Endodermal cell (in vitro differentiated cells): ENCODE measurements at regions not wholly inside any gene's neighbourhood (a gene's known extent, or its start where the extent isn't known, plus 50 kb on each side); places are given as distances from the start of the nearest gene placed in this dataset.

Experiments used
- DNase-seq: peaks from one replicate; pipeline ENCODE4 v3.0.0-alpha.2; 2017
- H3K27ac ChIP-seq: 2 replicates; pipeline ENCODE4 v1.5.1; 2013; ENCODE audit warnings: mild to moderate bottlenecking, low read depth, low read length, moderate library complexity
- H3K27me3 ChIP-seq: 2 replicates; pipeline ENCODE4 v1.6.1; 2013; ENCODE audit warnings: mild to moderate bottlenecking, low read length, moderate library complexity; ENCODE audit not compliant: insufficient read depth, control insufficient read depth, poor library complexity, severe bottlenecking
- H3K36me3 ChIP-seq: 2 replicates; pipeline ENCODE4 v1.7.0; 2013; ENCODE audit warnings: mild to moderate bottlenecking, low read length, moderate library complexity; ENCODE audit not compliant: control insufficient read depth, insufficient read depth
- H3K4me1 ChIP-seq: one replicate; pipeline ENCODE4 v1.7.0; 2013; ENCODE audit warnings: low read length; ENCODE audit not compliant: control insufficient read depth, insufficient read depth
- H3K4me3 ChIP-seq: 2 replicates; pipeline ENCODE4 v1.5.1; 2013; ENCODE audit warnings: mild to moderate bottlenecking, low read length, moderate library complexity
- H3K9ac ChIP-seq: 2 replicates; pipeline ENCODE4 v1.6.1; 2013; ENCODE audit warnings: mild to moderate bottlenecking, low read length, moderate library complexity; ENCODE audit not compliant: poor library complexity, severe bottlenecking; ENCODE audit errors: extremely low read depth
- H3K9me3 ChIP-seq: 2 replicates; pipeline ENCODE4 v1.6.1; 2013; ENCODE audit warnings: mild to moderate bottlenecking, low read length, moderate library complexity; ENCODE audit not compliant: control insufficient read depth
- H3K27ac Mint-ChIP-seq: 2 replicates; pipeline ENCODE4 v1.8.0; 2020; ENCODE audit warnings: mixed read lengths
- H3K27me3 Mint-ChIP-seq: 2 replicates; pipeline ENCODE4 v1.8.0; 2021; ENCODE audit warnings: mild to moderate bottlenecking, mixed read lengths; ENCODE audit not compliant: insufficient read depth
- H3K36me3 Mint-ChIP-seq: 2 replicates; pipeline ENCODE4 v1.8.0; 2020; ENCODE audit warnings: low read depth, mixed read lengths
- H3K4me1 Mint-ChIP-seq: 2 replicates; pipeline ENCODE4 v1.8.0; 2020; ENCODE audit warnings: mixed read lengths
- H3K4me3 Mint-ChIP-seq: 2 replicates; pipeline ENCODE4 v1.8.0; 2020; ENCODE audit warnings: mild to moderate bottlenecking, moderate library complexity, mixed read lengths
- H3K9me3 Mint-ChIP-seq: 2 replicates; pipeline ENCODE4 v1.8.0; 2020; ENCODE audit warnings: mild to moderate bottlenecking, mixed read lengths
- WGBS, 2 experiments: methylation state at CpG; one replicate each; pipeline versions ENCODE4 v1.1.5 to v1.1.7; 2013; ENCODE audit warnings: missing lambda C conversion rate in 2 of 2, mixed read lengths in 1 of 2; ENCODE audit not compliant: insufficient coverage in 1 of 2, insufficient read length in 1 of 2; 5-methylcytosine and 5-hydroxymethylcytosine counted together
- TF ChIP-seq, protein P1 (sequence below): fragments of 200-600 bp; sonication (generic); conservative IDR thresholded peaks from 2 replicates; pipeline ENCODE4 v1.5.0; 2021; ENCODE audit warnings: antibody characterized with exemption, mild to moderate bottlenecking

DNA sequence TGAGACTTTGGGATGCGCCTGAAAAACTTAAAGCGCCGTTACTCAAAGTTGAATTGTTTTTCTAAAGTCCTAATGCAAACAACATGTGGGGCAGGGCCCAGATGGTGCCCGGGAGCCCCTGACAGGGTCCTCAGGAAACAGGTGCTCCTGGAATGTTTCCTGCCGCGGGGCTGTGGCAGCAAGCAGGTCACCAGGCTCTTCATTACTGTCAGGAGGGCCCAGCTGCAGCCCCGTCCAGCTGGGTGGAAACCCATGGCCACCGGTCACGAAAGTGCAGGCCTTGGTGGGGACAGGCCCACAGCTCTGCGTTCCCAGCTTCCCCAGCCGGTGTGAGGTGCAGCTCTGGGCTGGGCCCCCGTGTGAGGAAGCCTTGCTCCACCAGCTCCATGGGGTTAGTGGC, 63.9 kb upstream of the GATA2 start:
- WGBS, 2 experiments, result 93 to 94% methylated on average over 10 to 12 of the region's 12 CpGs

DNA sequence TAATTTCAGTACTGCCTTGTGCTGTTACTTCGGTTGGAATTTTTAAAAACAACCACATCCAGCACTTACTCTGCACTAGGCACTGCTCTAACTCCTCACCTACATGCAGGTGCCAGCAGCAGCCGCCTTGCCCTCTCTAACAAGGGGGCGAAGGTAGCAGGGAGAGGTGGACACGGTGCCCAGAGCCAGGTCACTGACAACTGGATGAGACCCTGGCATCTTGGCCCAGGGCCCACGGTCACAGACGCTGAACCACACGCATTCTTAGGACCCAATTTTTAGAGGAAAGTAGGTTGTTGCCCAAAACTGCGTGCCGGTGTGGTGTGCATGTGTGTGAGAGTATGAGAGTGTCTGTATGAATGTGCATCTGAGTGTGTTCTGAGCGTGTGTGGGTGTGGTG, 63.4 kb upstream of the GATA2 start:
- WGBS, 2 experiments, result 94 to 96% methylated on average over 7 to 10 of the region's 10 CpGs
- Mint-ChIP-seq H3K4me1 (no peaks in the 10 kb centered on the region), H3K4me3 (no peak overlapping the region), H3K36me3 (no peaks in the 10 kb centered on the region), H3K27me3 (peaks cover 40% of the 10 kb centered on the region), H3K9me3 (no peaks in the 10 kb centered on the region), H3K27ac (no peak overlapping the region)
- TF ChIP-seq, protein P1, sequence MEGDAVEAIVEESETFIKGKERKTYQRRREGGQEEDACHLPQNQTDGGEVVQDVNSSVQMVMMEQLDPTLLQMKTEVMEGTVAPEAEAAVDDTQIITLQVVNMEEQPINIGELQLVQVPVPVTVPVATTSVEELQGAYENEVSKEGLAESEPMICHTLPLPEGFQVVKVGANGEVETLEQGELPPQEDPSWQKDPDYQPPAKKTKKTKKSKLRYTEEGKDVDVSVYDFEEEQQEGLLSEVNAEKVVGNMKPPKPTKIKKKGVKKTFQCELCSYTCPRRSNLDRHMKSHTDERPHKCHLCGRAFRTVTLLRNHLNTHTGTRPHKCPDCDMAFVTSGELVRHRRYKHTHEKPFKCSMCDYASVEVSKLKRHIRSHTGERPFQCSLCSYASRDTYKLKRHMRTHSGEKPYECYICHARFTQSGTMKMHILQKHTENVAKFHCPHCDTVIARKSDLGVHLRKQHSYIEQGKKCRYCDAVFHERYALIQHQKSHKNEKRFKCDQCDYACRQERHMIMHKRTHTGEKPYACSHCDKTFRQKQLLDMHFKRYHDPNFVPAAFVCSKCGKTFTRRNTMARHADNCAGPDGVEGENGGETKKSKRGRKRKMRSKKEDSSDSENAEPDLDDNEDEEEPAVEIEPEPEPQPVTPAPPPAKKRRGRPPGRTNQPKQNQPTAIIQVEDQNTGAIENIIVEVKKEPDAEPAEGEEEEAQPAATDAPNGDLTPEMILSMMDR, result no peak
- no peaks in the 10 kb centered on the region for H3K36me3 ChIP-seq
- H3K27ac ChIP-seq, result no peak overlapping the region
- peaks cover 32% of the 10 kb centered on the region for H3K27me3 ChIP-seq
- no peaks in the 10 kb centered on the region for H3K9me3 ChIP-seq
- no peak overlapping the region for H3K4me3 ChIP-seq
- H3K9ac ChIP-seq, result no peak overlapping the region
- peak; percentile 44 for DNase-seq
- H3K4me1 ChIP-seq, result no peaks in the 10 kb centered on the region

More for the DNA sequence above, 63.9 kb upstream of the GATA2 start:
- Histone ChIP-seq H3K9me3 (no peaks in the 10 kb centered on the region), H3K27me3 (peaks cover 32% of the 10 kb centered on the region), H3K9ac (no peak overlapping the region), H3K4me3 (no peak overlapping the region), H3K27ac (no peak overlapping the region), H3K36me3 (no peaks in the 10 kb centered on the region), H3K4me1 (no peaks in the 10 kb centered on the region)
- no peaks in the 10 kb centered on the region for H3K36me3 Mint-ChIP-seq
- no peak overlapping the region for H3K27ac Mint-ChIP-seq
- no peak overlapping the region for H3K4me3 Mint-ChIP-seq
- H3K9me3 Mint-ChIP-seq, result no peaks in the 10 kb centered on the region
- TF ChIP-seq, protein P1, result no peak
- DNase-seq, result peak; percentile 43
- H3K27me3 Mint-ChIP-seq, result peaks cover 36% of the 10 kb centered on the region
- no peaks in the 10 kb centered on the region for H3K4me1 Mint-ChIP-seq

DNA sequence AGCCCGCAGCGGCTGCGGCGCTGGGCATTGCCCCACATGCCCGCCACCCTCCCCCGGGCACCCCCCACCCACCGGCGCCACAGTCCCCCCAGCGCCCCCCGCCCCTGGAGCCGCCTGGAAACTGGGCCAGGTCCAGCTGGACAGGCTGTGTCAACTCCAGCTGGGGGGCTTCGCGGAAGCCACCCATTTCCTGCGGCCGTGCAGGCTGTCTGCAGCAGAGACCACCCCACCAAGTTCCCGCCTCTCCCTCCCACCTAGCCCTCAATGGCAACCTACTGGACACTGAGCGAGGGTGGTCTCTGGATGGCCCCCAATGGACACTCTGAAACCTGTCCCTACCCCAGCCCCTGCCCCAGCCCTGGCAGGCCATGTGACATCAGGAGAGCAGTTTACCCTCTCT, 62.8 kb upstream of the GATA2 start:
- Histone ChIP-seq H3K4me3 (no peak overlapping the region), H3K36me3 (no peaks in the 10 kb centered on the region), H3K4me1 (no peaks in the 10 kb centered on the region), H3K9me3 (no peaks in the 10 kb centered on the region), H3K27me3 (peaks cover 32% of the 10 kb centered on the region), H3K27ac (no peak overlapping the region), H3K9ac (no peak overlapping the region)
- Mint-ChIP-seq H3K27ac (no peak overlapping the region), H3K4me3 (no peak overlapping the region), H3K4me1 (no peaks in the 10 kb centered on the region), H3K27me3 (peaks cover 43% of the 10 kb centered on the region), H3K36me3 (no peaks in the 10 kb centered on the region), H3K9me3 (no peaks in the 10 kb centered on the region)
- WGBS, 2 experiments, result 87 to 88% methylated on average over 4 to 17 of the region's 17 CpGs
- no peak for DNase-seq
- TF ChIP-seq, protein P1, result no peak
